Fibroblast of lung (primary cell): ENCODE measurements at regions not wholly inside any gene's neighbourhood (a gene's known extent, or its start where the extent isn't known, plus 50 kb on each side); places are given as distances from the start of the nearest gene placed in this dataset.

Source experiments
- DNase-seq, 2 donors: peaks; one replicate each; pipeline versions ENCODE4 v3.0.0 to v3.0.0-alpha.2; 2010; ENCODE audit warnings: low read depth in 2 of 2
- H2AFZ ChIP-seq: 2 replicates; pipeline ENCODE4 v1.5.1; 2012; ENCODE audit warnings: low read length, control low read depth, inconsistent platforms
- H3K27ac ChIP-seq: 2 replicates; pipeline ENCODE4 v1.5.1; 2011; ENCODE audit warnings: low read length, control low read depth; ENCODE audit not compliant: insufficient read depth
- H3K27me3 ChIP-seq: 2 replicates; pipeline ENCODE4 v1.5.1; 2011; ENCODE audit warnings: mild to moderate bottlenecking, low read length; ENCODE audit not compliant: control insufficient read depth, insufficient read depth
- H3K36me3 ChIP-seq: 2 replicates; pipeline ENCODE4 v1.5.1; 2011; ENCODE audit warnings: low read length; ENCODE audit not compliant: control insufficient read depth, insufficient read depth
- H3K4me1 ChIP-seq: 2 replicates; pipeline ENCODE4 v1.5.1; 2011; ENCODE audit warnings: low read length; ENCODE audit not compliant: control insufficient read depth, insufficient read depth; ENCODE audit errors: extremely low read depth
- H3K4me2 ChIP-seq: 2 replicates; pipeline ENCODE4 v1.5.1; 2011; ENCODE audit warnings: low read length, control low read depth; ENCODE audit not compliant: insufficient read depth; ENCODE audit errors: extremely low read depth
- H3K4me3 ChIP-seq, 4 experiments: fragments of 200-600 bp in 1 of 4; sonication (generic) in 1 of 4; replicated peaks in 1 of 4; 2 replicates each; pipeline ENCODE4 v1.5.1; 2011 to 2016; ENCODE audit warnings: low read length in 4 of 4, low read depth in 3 of 4, mild to moderate bottlenecking in 3 of 4, control low read depth in 2 of 4, inconsistent platforms in 1 of 4, mixed read lengths in 1 of 4; ENCODE audit not compliant: insufficient read depth in 1 of 4; ENCODE audit errors: control extremely low read depth in 1 of 4
- H3K79me2 ChIP-seq: 2 replicates; pipeline ENCODE4 v1.5.1; 2012; ENCODE audit warnings: mild to moderate bottlenecking, low read length, inconsistent platforms; ENCODE audit not compliant: control insufficient read depth, insufficient read depth
- H3K9ac ChIP-seq: 2 replicates; pipeline ENCODE4 v1.5.1; 2011; ENCODE audit warnings: mild to moderate bottlenecking, low read length, control low read depth; ENCODE audit not compliant: insufficient read depth
- H3K9me3 ChIP-seq: 2 replicates; pipeline ENCODE4 v1.5.1; 2012; ENCODE audit warnings: low read depth, low read length; ENCODE audit not compliant: control insufficient read depth, insufficient read depth
- H4K20me1 ChIP-seq: 2 replicates; pipeline ENCODE4 v1.5.1; 2011; ENCODE audit warnings: low read length; ENCODE audit not compliant: control insufficient read depth, insufficient read depth; ENCODE audit errors: extremely low read depth
- CTCF ChIP-seq, 2 donors: IDR thresholded peaks in 1 of 2; conservative IDR thresholded peaks in 1 of 2; 1 replicate in 1 of 2; 2 replicates in 1 of 2; pipeline ENCODE4 v1.5.1; 2011 to 2012; ENCODE audit warnings: low read length in 2 of 2, control low read depth in 1 of 2, inconsistent platforms in 1 of 2, low read depth in 1 of 2, mild to moderate bottlenecking in 1 of 2
- EZH2 ChIP-seq: IDR thresholded peaks from 2 replicates; pipeline ENCODE4 v1.5.1; 2012; ENCODE audit warnings: low read length, control low read depth, mild to moderate bottlenecking; ENCODE audit errors: missing control alignments

DNA sequence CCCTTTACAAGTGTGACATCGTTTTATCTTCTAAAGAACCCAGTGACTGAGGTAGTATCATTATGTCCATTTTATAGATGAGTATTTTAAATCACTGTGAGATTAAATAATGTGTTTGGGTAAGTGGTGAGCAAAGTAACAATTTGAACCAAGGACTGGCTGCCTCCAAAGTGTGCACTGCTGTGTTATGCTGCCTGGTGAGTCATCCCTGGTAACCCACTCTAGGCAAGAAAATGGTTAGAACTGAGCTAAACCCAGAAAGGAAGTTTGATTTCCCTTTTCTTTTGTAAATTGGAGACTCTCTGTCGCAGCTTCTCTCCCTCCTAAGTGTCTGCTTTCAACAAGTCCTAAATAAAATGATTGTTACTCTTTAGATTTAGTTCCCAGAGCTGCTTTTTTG is 342.8 kb upstream of the KAZN start:
- H3K9ac ChIP-seq, result no peak overlapping the region
- H3K27me3 ChIP-seq, result no peaks in the 10 kb centered on the region
- no peaks in the 10 kb centered on the region for H3K4me1 ChIP-seq
- H4K20me1 ChIP-seq, result no peaks in the 10 kb centered on the region
- DNase-seq, result peak; percentile 9 to 51
- H3K27ac ChIP-seq, result no peak overlapping the region
- no peak overlapping the region for H3K4me2 ChIP-seq
- H3K79me2 ChIP-seq, result no peaks in the 10 kb centered on the region
- no peak overlapping the region for H3K4me3 ChIP-seq
- no peaks in the 10 kb centered on the region for H3K36me3 ChIP-seq
- H3K9me3 ChIP-seq, result no peaks in the 10 kb centered on the region
- TF ChIP-seq EZH2 (no peak), CTCF (conservative IDR thresholded peaks at IDR 0.05 in 1 of 2, IDR thresholded peaks at IDR 0.05 in 1 of 2; ENCODE audit: low read depth in 1 of 2, low read length in 2 of 2) (no peak)
- no peak overlapping the region for H2AFZ ChIP-seq

DNA sequence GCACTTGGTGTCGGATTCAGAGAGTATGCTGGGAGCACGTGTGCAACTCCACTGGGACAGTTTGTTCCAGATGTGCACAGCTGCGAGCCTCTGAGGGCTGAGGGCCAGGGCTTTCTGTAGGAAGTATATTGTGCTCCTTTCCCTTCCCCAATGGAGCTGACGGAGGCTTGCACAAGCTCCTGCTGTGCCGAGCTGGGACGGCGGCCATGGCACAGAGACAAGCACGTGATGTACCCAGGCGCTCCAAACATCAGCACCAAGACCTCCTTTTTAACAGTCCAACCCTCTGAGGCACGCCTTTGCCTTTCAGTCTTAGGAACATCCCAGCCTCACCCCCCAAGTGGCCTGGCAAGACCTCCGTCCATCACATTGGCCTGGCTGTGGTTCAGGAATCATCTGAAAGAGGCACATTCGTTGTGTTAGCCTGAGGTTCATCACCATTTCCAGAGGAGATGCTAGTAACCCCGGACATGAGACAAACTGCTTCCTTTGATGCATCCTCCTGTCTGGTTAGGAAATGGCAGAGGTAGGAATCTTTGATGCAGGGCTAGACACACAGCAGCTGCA is 339.2 kb upstream of the KAZN start:
- H2AFZ ChIP-seq, result peak overlapping the region; percentile 35
- no peaks in the 10 kb centered on the region for H3K9me3 ChIP-seq
- no peaks in the 10 kb centered on the region for H3K79me2 ChIP-seq
- H3K4me2 ChIP-seq, result peak overlapping the region; percentile 44
- H3K27me3 ChIP-seq, result no peaks in the 10 kb centered on the region
- H3K36me3 ChIP-seq, result no peaks in the 10 kb centered on the region
- no peak for TF ChIP-seq CTCF (conservative IDR thresholded peaks at IDR 0.05 in 1 of 2, IDR thresholded peaks at IDR 0.05 in 1 of 2; ENCODE audit: low read depth in 1 of 2, low read length in 2 of 2)
- no peak for TF ChIP-seq EZH2
- no peak overlapping the region for H3K27ac ChIP-seq
- DNase-seq, result peak in 1 of 2 donors; percentile 83
- H4K20me1 ChIP-seq, result no peaks in the 10 kb centered on the region
- H3K4me1 ChIP-seq, result no peaks in the 10 kb centered on the region
- no peak overlapping the region for H3K9ac ChIP-seq
- H3K4me3 ChIP-seq, result no peak overlapping the region

- TF ChIP-seq EZH2, result no peak
- no peak for TF ChIP-seq CTCF (conservative IDR thresholded peaks at IDR 0.05 in 1 of 2, IDR thresholded peaks at IDR 0.05 in 1 of 2; ENCODE audit: low read depth in 1 of 2, low read length in 2 of 2)
- Histone ChIP-seq H3K79me2 (no peaks in the 10 kb centered on the region), H4K20me1 (no peaks in the 10 kb centered on the region), H3K4me1 (no peaks in the 10 kb centered on the region), H3K27ac (no peak overlapping the region), H3K36me3 (no peaks in the 10 kb centered on the region), H3K4me3 (no peak overlapping the region), H3K9ac (no peak overlapping the region), H2AFZ (no peak overlapping the region), H3K4me2 (no peak overlapping the region), H3K27me3 (no peaks in the 10 kb centered on the region), H3K9me3 (no peaks in the 10 kb centered on the region)
- no peak for DNase-seq
These were observed 338.0 kb upstream of the KAZN start for GRCh38 chr1:14260480-14260879.
